Stimulated activated CD4-positive, alpha-beta T cell treated with anti-CD3 and anti-CD28 coated beads, Interleukin-4, amount 100 ng/mL, for 48 hours (primary cell): ENCODE measurements at regions not wholly inside any gene's neighbourhood (a gene's known extent, or its start where the extent isn't known, plus 50 kb on each side); places are given as distances from the start of the nearest gene placed in this dataset.
"Not testable (repeated sequence)": the region's sequence is repeated elsewhere in the genome, so short reads cannot be mapped to it uniquely, and the experiment has no call there.

ENCODE experiments used
- DNase-seq, 2 donors: peaks; one replicate each; pipeline ENCODE4 v3.0.0-alpha.2; 2020; ENCODE audit warnings: low read depth in 2 of 2

DNA sequence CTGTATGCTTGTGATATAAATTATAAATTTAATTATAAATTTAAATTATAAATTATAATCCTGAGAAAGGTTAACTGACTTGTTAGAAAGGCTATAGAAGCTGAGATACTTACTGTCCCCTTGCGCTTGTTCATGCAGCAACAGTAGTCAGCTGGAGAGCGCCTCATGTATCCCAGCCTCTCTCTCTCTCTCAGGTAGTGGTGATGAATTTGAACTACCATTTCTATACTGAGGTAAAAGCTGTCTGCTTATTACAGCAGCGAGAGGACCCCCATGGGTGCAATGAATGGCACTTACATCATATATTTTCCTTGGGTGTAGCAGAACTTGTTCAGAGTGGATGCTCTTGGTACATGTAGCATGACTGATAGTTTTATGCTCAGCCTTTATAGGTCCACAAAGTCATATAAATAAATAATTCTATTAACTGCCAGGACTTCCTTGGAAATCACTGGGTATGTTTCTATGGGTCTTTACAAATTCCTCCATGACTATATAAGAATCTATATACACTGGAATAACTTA, 1308.7 kb downstream of the REEP3 start:
- DNase-seq, result no peak

DNA sequence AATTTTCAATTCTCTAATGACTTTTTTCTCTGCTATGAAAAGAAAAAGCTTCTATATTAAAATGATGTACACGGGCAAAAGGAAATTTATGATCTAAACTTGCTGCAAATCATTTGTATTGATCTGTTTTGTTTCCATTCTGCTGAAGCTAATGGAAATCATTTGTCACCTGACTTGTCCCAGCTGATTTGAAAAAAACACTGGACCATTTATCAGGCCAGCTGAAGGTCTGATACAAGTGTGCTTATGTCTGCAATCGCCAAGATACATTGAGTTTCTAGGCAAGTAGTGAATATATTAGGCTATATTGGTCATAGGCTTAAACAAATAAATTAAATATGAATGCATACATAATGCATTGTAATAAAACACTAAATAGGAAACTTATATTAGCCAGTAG, 1309.7 kb downstream of the REEP3 start:
- DNase-seq, result no peak

DNA sequence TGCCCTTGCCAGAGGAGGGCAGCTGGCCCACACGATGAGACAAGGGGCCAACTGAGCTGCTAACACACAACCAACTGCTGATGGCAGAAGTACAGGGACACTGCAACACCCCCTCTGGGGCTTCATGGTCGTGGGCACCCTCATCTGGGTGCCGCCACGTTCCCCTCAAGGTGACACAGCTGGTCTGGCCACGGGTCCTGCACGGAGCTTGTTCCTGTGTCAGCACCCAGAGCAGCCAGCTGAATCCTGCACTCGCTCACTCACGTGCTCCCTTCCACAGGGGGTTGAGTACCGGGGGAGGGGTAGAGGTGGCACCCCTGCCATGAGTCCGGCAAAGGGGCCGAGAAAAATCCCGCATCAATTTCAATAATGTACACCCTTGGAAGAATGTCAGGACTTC, 1319.1 kb downstream of the REEP3 start:
- no peak for DNase-seq

DNA sequence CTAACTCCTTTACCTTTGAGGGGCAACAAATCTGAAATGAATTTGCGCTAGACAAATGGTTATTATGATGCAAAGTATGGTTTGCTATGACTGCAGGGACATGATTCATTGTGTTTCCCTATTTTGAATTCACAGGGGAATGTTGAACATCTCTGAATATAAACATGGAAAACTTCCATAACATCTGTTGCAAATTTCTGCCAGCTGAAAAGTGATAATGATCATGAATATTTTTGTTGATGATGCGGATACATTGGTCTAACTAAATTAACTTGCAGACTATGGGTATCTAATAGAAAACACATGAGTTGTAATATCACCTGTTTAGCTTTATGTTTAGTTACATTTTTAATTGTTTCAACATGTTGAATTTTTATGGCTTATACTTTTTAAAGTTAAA, 1325.5 kb downstream of the REEP3 start:
- no peak for DNase-seq

DNA sequence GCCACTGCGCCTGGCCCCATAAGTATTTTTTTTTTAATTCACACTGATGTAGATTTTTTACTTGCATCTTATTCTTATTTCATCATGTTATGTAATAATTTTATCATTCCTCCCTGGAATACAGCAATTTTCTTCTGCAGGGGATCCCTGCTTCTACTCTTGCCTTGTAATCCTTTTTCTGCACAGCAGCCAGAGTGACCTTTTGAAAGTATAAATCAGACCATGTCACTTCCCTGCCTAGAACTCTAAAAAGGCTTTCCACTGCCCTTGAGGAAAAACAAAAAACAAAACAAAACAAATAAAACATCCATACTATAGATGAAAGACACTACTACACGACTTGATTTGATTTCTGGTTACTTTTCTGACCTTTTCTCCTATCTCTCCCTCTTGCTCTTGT, 1334.7 kb downstream of the REEP3 start:
- DNase-seq, result no peak

DNA sequence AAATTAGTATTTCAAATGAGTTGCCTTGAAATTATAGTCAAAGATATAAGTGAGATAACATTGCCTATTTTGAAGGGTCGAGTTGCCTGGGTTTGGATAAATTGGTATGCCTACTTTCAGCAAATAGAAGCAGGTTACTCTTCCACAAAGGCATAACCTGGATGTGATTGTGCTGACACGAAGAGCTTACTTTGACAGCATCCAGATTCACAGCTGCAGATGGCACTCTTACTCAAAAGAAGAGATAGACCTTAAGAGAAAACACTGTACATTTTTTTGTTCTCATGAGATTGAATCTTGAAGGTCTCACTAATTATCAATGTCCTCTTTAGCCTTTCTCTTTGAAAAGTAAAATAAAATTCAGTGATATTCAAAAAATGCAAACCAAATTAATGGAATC, 1338.7 kb downstream of the REEP3 start:
- no peak for DNase-seq

DNA sequence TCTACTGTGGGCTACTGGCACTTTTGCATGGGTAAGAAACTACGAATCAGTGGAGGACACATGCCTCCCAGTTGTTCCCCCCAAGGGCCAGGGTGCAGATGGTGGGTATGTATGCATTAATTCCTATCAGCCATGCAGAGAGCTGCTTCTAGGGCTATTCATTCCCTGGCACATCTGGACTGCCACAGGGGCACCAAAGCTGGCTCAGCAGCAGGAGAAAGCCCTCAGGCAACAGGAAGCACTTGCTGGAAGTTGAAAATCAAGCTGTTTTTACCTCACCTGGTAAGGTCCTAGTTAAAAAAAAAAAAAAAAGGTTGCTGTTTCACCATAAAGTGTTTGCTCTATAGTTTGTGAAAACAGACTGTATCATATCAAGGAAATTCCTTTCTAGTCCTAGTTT, 1342.6 kb downstream of the REEP3 start:
- DNase-seq, result no peak

DNA sequence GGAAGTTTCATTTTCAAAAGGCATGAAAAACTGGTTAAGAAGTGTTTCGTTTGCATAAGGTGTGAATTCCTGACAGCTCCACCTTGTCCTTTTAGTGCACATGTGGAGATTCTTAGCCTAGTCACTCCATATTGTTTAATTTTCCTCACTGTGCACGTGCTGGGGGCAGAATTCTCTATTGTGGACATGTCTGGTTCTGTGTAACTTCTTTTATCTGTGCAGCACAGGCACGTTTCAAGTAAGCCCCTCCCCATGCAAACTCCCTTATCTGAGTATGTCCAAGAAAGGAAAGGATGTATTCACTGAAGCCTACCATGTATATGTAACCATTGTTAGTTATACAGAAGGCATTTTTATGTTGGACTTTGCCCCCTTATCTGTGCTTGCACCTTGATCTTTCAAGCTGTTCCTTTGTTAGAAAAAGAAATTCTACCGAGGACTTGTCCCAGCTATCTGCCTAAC, 1346.3 kb downstream of the REEP3 start:
- DNase-seq, result no peak

DNA sequence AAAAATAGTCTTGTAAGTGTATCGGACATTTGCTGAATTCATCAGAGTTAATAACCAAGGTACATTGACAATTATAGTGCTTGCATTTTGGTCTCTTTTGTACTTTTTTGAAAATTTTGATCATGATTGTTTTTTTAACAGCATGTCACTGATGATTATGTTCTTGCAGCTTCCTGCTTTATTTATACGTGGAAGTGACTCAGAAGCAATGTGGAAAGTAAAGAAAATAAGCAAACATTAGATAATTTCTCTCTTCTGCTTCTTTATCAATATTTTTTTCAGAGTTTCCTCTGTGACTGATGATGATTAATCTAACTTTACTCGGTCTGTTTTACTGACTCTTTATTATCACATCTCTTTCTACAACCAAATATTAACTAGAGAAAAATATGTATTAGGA, 1351.9 kb downstream of the REEP3 start:
- DNase-seq, result no peak

DNA sequence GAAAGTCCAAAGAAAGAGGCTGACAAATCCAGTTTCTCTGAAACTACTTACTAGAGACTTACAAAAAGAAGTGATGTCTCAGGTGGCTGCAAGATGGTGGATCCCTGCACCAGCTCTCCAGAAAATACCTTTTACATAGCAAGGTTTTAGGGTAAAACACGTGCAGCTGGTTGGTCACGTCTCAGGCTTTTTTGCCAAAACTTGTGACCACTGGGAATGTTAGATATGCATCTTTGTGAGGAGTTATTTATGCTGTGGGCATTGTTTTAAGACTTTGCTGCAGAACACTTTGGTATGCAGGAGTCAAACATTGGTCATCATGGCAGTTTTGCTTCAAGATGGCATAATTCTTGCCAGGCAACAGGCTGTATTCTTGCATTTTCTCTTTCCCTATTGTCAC, 1352.8 kb downstream of the REEP3 start:
- no peak for DNase-seq

DNA sequence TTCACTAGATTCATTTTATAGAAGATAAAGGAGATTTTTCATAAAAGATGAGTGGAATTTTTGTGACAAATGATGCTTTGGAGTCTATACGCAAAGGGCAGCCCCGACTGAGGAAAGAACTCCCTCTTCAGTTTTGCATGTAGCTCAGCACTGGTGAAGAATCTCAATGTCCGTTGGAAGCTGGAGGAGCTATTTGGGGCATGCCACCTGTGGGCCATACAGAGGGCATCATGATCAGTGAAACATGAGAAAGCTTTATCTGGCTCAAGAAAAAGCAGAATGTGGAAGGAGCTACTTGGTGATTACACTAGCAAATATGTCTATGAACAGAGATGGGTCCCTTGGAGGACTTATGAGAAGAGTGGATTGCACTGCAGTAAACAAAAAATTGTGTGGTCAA, 1359.3 kb downstream of the REEP3 start:
- no peak for DNase-seq

DNA sequence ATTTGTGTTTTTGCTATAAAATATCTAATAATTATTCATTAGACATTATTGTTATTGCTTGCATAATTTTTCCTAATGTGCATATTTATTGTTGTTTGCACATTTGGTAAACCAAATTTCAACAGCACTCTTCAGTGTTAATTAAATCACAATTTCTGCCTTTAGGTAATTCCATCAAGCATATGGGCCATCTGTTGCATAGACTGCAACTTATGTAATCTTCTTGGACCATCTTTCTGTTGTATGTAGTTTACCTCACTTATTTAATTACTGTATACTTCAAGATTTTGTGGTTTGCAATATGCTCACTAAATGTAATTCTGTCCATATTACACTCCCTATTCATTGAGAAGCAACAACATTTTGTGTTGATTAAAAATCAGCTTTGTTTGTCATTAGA, 1360.1 kb downstream of the REEP3 start:
- DNase-seq, result no peak

DNA sequence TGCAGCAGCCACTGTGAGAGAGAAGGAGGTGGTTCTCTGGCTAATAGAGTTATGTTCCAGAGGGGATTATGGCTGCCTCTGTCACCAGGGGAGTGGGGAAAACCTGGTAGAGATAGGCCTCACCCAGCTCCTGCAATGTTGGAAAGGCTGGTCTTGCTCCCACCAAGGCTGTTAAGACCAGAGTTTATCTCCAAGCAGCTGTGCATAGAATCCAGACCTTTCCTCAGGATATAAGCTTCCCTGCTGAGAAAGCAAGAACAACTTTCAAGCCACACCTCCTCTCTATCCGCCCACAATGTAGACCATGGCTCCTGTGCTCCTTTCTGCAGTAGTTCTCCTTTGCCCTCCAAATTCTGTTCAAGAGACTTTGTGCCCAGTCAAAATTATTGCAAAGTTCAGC, 1375.4 kb downstream of the REEP3 start:
- no peak for DNase-seq

DNA sequence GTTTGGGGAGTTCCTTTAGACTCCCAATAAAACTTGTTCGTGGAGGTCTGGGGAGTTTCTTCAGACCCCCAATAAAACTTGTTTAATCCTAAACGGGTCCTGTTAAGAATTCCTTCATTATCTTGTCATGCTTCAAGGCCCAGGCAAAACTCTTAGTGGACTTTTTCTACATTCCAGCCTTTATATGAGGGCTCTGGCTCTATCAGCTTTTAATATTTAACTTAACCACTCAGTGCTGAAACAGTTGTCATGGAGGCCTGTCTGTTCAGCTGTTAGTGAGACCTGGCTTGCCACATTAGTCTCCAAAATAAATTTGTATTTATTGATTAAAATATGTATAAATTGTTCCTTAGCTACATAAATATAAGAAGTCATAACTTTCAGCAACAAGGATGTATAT, 1385.1 kb downstream of the REEP3 start:
- not testable (repeated sequence) for DNase-seq

DNA sequence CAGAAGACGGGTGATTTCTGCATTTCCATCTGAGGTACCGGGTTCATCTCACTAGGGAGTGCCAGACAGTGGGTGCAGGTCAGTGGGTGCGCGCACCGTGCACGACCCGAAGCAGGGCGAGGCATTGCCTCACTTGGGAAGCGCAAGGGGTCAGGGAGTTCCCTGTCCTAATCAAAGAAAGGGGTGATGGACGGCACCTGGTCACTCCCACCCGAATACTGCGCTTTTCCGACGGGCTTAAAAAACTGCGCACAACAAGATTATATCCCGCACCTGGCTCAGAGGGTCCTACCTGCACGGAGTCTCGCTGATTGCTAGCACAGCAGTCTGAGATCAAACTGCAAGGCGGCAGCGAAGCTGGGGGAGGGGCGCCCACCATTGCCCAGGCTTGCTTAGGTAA, 1403.1 kb downstream of the REEP3 start:
- DNase-seq, result not testable (repeated sequence)

DNA sequence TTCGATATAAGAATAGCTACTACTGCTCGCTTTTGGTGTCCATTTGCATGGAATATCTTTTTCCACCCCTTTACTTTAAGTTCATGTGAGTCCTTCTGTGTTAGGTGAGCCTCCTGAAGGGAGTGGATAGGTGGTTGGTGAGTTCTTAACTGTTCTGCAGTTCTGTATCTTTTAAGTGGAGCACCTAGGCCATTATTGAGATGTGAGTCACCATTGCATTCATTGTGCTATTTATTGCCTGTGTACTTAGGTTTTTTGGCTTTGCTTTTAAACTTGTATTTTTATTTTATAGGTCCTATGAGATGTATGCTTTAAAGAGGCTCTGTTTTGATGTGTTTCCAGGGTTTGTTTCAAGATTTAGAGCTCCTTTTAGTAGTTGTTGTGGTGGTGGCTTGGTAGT, 1430.8 kb downstream of the REEP3 start:
- no peak for DNase-seq

DNA sequence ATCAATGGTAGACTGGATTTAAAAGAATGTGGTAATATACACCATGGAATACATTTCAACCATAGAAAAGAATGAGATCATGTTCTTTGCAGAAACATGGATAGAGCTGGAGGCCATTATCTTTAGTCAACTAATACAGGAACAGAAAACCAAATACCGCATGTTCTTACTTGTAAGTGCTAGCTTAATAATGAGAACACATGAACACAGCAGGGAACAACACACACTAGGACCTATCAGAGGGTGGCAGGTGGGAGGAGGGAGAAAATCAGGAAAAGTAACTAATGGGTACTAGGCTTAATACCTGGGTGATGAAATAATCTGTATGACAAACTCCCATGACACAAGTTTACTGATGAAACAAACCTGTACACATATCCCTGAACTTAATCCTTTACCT, 1435.2 kb downstream of the REEP3 start:
- DNase-seq, result no peak

DNA sequence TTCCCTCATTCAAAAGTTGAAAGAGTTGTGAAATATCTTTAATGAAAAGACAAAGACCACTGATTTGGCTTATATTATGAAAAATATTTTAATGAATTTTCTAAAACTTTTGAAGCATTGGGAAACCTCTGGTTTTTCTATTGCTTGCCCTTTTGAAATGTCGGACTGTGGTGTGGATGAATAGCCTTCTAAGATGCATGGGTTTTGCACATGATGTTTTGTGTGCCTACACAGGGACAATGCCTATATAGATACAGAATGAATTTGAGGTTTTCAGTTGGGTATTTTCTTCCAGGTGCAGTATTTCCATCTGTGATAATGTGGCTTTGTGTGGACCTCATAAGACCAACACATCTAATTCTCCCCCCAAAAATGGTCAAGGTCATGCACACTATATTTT, 1437.9 kb downstream of the REEP3 start:
- no peak for DNase-seq

DNA sequence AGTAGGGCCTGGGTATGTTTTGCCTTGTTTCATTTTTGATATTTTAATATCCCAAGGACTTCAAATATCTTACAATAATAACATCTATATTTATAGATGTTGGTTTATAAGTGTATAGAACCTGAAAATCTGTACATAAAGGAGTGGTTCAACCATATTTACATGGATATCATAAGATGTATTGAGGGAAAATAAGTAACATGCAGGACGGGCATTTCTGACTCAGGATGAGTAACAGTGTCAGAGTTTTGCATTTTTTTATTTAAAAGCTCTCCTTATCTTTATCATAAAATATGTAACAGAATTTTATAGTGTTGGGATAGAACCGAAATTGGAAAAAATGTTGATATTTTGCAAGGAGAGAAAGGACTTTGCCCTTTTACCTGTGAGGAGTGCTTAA, 1438.7 kb downstream of the REEP3 start:
- no peak for DNase-seq

DNA sequence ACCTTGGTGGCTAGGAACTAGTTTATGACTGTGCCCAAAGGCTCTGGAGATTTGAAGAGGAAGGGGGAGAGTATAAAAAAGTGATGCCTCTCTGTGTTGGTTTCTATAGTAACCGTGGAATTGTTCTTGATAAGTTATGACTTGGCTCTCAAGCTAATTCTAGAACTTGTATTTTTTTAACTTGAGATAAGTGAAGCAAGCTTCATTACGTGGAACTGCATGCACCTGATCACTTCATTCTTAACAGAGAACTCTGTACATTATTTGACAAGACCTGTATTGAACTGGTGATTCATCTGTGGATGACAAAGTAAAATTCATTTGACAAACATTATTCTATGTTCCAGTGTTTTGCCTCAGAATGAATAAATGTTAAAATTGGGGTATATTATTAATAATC, 1452.2 kb downstream of the REEP3 start:
- no peak for DNase-seq

DNA sequence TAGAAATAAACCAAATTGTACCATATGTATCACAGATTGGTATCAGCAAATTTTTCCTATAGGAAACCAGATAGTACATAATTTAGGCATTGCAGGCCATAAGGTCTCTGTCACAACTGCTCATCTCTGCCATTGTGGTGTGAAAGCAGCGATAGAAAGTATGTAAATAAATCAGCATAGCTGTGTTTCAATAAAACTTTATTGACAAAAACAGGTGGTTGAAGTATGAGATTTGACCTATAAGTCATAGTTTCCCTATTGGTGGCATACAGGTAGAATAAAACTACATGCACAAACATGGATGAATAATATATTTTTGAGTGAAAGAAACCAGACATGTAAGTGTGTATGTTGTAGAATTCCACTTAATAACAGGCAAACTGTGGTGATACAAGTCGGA, 1454.9 kb downstream of the REEP3 start:
- no peak for DNase-seq

DNA sequence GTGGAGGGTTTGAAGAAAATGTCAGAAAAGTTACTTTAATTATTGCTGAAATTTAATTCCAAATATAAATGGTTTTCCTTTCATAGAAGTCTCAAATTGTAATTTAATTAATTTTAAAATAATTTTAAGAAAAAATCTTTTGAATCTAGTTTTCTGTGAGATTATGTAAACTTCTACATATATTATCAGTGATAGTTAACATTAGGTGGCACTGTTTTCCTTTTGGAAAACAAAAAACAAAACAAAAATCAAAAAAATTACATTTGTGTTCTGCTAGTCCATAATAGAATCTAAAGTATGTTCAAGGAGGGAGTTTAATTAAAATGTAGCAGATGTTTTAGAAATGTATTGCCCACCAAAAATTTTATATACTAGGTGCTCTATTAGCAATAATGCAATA, 1456.7 kb downstream of the REEP3 start:
- DNase-seq, result no peak

DNA sequence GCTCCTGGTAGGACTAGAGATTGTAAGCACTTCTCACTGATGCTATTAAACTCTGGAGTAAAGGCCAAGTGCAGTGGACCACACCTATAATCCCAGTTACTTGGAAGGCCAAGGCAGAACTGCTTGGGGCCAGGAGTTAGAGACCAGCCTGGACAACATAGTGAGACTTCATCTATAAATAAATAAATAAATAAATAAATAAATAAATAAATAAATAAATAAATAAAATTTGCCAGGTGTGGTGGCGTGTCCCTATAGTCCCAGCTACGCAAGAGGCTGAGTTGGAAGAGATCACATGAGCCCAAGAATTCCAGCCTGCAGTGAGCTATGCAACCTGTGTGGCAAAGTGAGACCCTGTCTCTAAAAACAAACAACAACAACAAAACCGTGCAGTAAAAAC, 1475.7 kb downstream of the REEP3 start:
- DNase-seq, result no peak

DNA sequence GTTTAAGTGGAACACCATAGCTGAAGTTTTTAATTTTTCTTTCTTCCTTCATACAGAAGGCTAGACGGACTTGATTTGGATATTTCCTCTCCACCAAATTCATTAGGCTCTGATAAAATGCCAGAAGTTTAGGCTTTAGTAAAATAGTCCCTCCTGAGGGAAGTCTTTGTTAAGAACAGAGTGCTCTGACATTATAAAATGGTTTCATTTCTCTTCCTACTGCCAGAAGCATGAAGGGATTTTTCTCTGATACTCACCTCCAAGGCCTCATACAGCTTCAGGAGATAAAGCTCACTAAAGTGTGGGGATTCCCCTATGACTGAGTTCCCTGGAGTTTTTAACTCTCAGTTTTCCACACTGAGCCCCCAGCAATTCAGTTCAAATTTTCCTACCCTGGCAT, 1489.6 kb downstream of the REEP3 start:
- no peak for DNase-seq

DNA sequence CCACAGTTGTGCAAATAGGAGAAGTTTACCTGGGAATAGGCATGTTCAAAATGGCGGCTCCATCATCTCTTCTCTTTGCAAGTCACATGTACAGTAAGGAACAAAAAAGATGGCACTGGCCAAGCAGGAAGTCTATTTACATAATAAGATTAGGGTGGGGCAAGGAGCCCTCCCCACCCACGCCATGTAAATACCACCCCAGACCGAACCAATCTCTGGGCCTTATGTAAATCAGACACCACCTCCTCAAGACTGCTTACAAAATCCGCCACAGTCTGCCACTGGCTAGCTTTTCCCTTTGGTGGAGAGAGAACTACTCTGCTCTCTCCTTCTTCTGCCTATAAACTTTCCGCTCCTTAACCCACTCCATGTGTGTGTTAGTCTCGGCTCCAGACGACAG, 1496.3 kb downstream of the REEP3 start:
- no peak for DNase-seq
